ENCODE measurements at regions not wholly inside any gene's neighbourhood (a gene's known extent, or its start where the extent isn't known, plus 50 kb on each side); places are given as distances from the start of the nearest gene placed in this dataset.
A peak's percentile ranks its signal among the peaks of the same experiment; 100 is the strongest.

DNA sequence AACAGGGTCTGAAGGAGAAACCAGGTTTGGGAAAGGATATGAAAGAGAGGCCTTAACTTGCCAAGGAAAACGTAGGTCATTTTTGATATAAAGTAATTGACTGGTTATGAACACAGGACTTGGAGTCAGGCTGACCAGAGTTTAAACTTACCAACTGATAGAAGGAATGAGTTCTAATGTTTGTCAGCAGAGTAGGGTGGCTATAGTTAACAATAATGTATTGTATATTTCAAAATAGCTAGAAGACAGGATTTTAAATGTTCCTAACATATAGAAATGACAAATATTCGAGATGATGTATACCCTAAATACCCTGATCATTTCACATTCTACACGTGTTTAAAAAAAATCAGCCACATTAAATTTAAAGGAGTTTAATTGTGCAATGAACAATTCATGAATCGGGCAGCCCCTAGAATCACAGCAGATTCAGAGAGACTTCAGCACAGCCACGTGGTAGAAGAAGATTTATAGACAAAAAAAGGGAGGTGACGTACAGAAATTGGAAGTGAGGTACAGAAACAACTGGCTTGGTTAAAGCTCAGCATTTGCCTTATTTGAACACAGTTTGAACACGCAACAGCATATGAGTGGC lies 52.5 kb upstream of the PLEKHG7 start:
- peaks cover 4% of the 10 kb centered on the region for H3K4me1 ChIP-seq (ENCODE audit: control insufficient read depth, insufficient read depth, low read length)
- no peak overlapping the region for H3K27ac ChIP-seq (ENCODE audit: low read length)
- 73% methylated on average over 4 of the region's 7 CpGs for WGBS (ENCODE audit: insufficient coverage)
- no peaks in the 10 kb centered on the region for H3K36me3 ChIP-seq (ENCODE audit: control insufficient read depth, insufficient read depth, low read length)
- no peaks in the 10 kb centered on the region for H3K9me3 ChIP-seq (replicated peaks; ENCODE audit: control insufficient read depth, low read depth, low read length)
- no peak for DNase-seq
- no peaks in the 10 kb centered on the region for H3K27me3 ChIP-seq (ENCODE audit: control insufficient read depth, insufficient read depth, low read length)
- H3K4me3 ChIP-seq (ENCODE audit: low read length) = no peak overlapping the region

DNA sequence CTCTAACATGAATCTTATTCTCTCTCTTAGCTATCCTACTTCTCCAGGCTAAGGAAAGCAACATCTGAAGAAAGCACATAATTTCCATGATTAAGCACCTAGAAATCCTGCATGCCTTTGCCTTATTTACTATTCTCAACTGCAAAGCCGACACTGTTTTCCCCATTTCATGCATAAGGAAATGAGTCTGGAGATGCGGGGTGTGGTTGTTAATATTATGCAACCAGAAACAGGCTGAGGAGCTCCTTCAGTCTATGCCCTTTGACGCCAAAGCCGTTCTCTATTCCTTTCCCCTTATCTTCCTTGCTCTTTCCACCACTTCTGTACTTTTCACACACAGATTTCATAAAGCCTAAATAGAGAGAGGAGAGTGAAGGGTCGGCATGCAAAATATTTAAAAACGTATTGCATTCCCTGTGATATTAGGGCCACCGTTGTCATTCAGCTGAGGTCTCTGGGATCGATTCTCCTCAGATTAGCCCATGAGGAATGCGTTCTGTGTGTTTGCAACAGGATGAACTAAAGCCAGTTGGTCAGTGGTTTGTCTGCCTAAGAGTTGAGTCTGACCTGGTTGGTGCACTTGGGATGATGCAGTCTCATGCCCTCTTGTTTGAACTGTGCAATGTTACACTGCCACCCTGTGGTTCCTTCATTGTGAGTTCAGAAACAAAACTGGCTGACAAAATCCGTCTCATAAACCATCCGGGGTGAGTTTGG lies 53.1 kb upstream of the PLEKHG7 start:
- H3K9me3 ChIP-seq (replicated peaks; ENCODE audit: control insufficient read depth, low read depth, low read length) = peaks cover under 1% of the 10 kb centered on the region
- peaks cover 2% of the 10 kb centered on the region for H3K4me1 ChIP-seq (ENCODE audit: control insufficient read depth, insufficient read depth, low read length)
- no peak overlapping the region for H3K4me3 ChIP-seq (ENCODE audit: low read length)
- H3K27ac ChIP-seq (ENCODE audit: low read length) = no peak overlapping the region
- DNase-seq = peak; percentile 82
- WGBS (ENCODE audit: insufficient coverage) = 38% methylated on average over 7 of the region's 11 CpGs
- H3K27me3 ChIP-seq (ENCODE audit: control insufficient read depth, insufficient read depth, low read length) = no peaks in the 10 kb centered on the region
- H3K36me3 ChIP-seq (ENCODE audit: control insufficient read depth, insufficient read depth, low read length) = no peaks in the 10 kb centered on the region

DNA sequence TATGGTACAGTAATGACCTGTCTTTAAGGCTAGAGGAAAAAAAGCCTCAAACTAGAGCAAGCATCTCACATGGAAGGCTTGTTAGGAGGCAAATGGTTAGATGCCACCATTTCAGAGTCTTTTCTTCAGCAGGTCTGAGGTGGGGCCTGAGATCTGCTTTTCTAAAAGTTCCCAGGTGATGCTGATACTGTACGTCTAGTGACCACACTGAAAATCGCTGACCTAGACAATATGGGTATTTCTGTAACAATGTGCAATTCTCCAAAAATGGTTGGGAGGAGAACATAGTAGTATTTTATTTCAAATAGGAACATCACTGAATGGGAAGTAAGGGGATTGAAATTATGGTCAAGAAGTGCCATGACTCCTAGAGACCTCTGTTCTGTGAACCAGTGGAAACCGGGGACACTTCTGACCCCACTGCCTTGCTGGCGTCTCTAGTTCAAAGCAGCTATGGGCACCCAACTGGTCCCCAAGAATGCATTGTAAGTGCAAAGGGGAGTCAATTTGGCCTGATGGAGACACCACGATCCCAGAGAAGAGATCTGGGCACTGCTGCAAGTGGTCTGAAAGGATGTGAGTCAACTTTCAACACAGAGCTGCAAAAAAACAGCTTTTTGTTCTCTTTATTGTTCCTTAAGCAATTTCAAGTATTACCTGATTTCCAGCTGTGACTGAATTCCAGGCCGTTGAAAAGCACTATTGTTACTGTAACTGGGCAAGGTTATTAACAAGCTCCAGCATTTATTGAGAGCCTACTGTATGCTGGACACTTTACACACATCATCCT lies 54.4 kb upstream of the PLEKHG7 start:
- peaks cover 2% of the 10 kb centered on the region for H3K4me1 ChIP-seq (ENCODE audit: control insufficient read depth, insufficient read depth, low read length)
- H3K4me3 ChIP-seq (ENCODE audit: low read length) = no peak overlapping the region
- DNase-seq = no peak
- no peak overlapping the region for H3K27ac ChIP-seq (ENCODE audit: low read length)
- H3K36me3 ChIP-seq (ENCODE audit: control insufficient read depth, insufficient read depth, low read length) = no peaks in the 10 kb centered on the region
- H3K27me3 ChIP-seq (ENCODE audit: control insufficient read depth, insufficient read depth, low read length) = no peaks in the 10 kb centered on the region
- 95% methylated on average over 4 of the region's 6 CpGs for WGBS (ENCODE audit: insufficient coverage)
- H3K9me3 ChIP-seq (replicated peaks; ENCODE audit: control insufficient read depth, low read depth, low read length) = peaks cover 5% of the 10 kb centered on the region

DNA sequence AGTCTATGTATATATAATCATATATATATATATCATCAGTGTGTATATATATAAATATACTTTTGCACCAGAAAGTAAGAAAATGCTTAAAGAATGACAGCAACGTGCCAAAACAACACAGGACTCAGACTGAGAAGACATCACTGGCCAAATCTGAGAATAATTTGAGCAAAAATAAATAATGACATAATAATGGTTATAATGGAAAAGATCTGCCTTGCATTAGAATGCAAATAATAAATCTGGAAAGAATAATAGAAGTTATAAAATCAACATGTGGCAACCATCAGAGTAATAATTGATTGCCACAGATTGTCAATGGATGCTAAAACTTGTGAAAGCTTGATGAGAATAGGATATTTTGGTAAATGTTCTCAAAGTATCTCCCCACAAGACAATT lies 61.5 kb upstream of the PLEKHG7 start:
- peaks cover 5% of the 10 kb centered on the region for H3K9me3 ChIP-seq (replicated peaks; ENCODE audit: control insufficient read depth, low read depth, low read length)
- H3K4me1 ChIP-seq (ENCODE audit: control insufficient read depth, insufficient read depth, low read length) = no peaks in the 10 kb centered on the region
- no peak overlapping the region for H3K27ac ChIP-seq (ENCODE audit: low read length)
- no CpG with 5 or more reads among the region's 1 CpG for WGBS (ENCODE audit: insufficient coverage)
- DNase-seq = peak; percentile 66
- no peak overlapping the region for H3K4me3 ChIP-seq (ENCODE audit: low read length)
- H3K36me3 ChIP-seq (ENCODE audit: control insufficient read depth, insufficient read depth, low read length) = no peaks in the 10 kb centered on the region
- H3K27me3 ChIP-seq (ENCODE audit: control insufficient read depth, insufficient read depth, low read length) = no peaks in the 10 kb centered on the region

DNA sequence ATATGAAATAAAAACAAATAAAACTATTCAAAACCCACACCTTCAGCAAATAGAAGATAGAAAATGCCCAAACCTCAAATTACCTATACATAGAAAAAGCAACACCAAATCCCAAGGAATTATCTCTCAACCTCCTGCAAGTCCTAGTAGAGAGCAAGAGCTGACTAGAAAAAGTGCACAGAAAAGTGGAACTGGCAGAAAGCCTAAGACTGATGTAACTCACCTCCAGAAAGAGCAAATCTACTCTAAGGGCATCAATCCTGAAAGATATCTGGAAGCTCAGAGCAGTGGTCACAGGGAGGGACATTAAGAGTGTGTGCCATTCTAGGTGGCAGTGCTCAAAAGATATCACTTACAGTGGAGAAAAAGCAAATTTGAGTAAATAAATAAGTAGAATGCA lies 62.1 kb upstream of the PLEKHG7 start:
- H3K4me1 ChIP-seq (ENCODE audit: control insufficient read depth, insufficient read depth, low read length) = no peaks in the 10 kb centered on the region
- no peaks in the 10 kb centered on the region for H3K36me3 ChIP-seq (ENCODE audit: control insufficient read depth, insufficient read depth, low read length)
- DNase-seq = peak; percentile 18
- H3K27me3 ChIP-seq (ENCODE audit: control insufficient read depth, insufficient read depth, low read length) = no peaks in the 10 kb centered on the region
- H3K4me3 ChIP-seq (ENCODE audit: low read length) = no peak overlapping the region
- H3K27ac ChIP-seq (ENCODE audit: low read length) = no peak overlapping the region
- H3K9me3 ChIP-seq (replicated peaks; ENCODE audit: control insufficient read depth, low read depth, low read length) = peaks cover 5% of the 10 kb centered on the region

DNA sequence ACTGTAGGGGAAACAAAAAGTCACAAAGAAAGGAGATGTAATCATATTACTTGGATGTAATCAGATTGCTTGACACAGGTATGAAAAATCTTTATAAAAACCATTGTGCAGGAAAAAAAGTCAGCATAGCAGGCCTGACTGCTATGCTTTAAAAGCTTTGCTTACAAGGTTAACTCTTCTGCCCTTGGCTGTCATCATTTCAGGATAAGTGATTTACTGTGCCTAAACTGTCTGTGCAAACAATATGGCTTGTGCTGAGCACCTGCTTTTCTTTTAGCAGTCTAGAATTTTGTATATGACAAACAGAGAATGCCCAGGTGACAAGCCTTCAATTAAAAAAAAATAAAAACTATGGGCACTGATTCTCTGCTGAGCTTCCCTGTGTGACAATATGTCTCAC lies 63.8 kb upstream of the PLEKHG7 start:
- peaks cover under 1% of the 10 kb centered on the region for H3K9me3 ChIP-seq (replicated peaks; ENCODE audit: control insufficient read depth, low read depth, low read length)

DNA sequence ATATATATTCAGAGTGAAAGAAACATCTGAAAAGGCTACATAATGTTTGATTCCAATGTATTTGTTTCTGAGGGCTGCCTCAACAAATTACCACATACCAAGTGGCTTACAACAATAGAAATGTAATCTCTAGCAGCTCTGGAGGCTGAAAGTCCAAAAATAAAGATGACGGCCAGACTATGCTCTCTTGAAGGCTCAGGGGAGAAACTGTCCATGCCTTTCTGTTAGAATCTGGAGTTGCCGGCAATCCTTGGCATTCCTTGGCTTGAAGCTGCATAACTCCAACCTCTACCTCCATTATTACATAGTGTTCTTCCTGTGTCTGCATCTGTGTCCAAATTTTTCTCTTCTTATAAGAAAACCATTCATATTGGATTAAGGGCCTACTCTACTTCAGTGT lies 68.1 kb upstream of the PLEKHG7 start:
- Histone ChIP-seq H3K4me3 (ENCODE audit: low read length) (no peak overlapping the region), H3K4me1 (ENCODE audit: control insufficient read depth, insufficient read depth, low read length) (peaks cover 3% of the 10 kb centered on the region), H3K9me3 (replicated peaks; ENCODE audit: control insufficient read depth, low read depth, low read length) (no peaks in the 10 kb centered on the region), H3K27me3 (ENCODE audit: control insufficient read depth, insufficient read depth, low read length) (no peaks in the 10 kb centered on the region), H3K36me3 (ENCODE audit: control insufficient read depth, insufficient read depth, low read length) (no peaks in the 10 kb centered on the region), H3K27ac (ENCODE audit: low read length) (no peak overlapping the region)
- DNase-seq = peak; percentile 32
- 20% methylated on average over 2 of the region's 2 CpGs for WGBS (ENCODE audit: insufficient coverage)

More for the DNA sequence above, 63.8 kb upstream of the PLEKHG7 start:
- H3K27me3 ChIP-seq (ENCODE audit: control insufficient read depth, insufficient read depth, low read length) = no peaks in the 10 kb centered on the region
- H3K4me1 ChIP-seq (ENCODE audit: control insufficient read depth, insufficient read depth, low read length) = peaks cover 3% of the 10 kb centered on the region
- H3K27ac ChIP-seq (ENCODE audit: low read length) = no peak overlapping the region
- H3K4me3 ChIP-seq (ENCODE audit: low read length) = no peak overlapping the region
- no peak for DNase-seq
- H3K36me3 ChIP-seq (ENCODE audit: control insufficient read depth, insufficient read depth, low read length) = no peaks in the 10 kb centered on the region

DNA sequence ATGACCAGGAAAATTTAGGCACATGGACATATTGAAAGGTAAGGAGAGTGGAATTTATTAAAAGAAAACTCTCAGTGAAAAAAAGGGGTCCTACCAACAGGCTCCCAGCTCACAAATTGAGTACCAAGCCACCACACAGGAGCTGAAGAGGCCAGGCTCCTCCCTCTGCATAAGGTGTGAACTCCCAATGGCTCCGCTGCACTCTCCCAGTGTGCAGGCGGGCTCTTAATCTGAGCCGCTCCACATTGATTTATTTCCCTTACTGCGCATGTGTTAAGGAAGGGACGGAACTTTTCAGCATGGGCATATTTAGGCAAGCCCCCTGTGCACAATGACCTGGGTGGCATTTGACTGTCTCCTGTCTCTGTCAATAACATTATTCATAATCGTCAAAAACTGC lies 68.6 kb upstream of the PLEKHG7 start:
- Histone ChIP-seq H3K27ac (ENCODE audit: low read length) (no peak overlapping the region), H3K9me3 (replicated peaks; ENCODE audit: control insufficient read depth, low read depth, low read length) (no peaks in the 10 kb centered on the region), H3K4me1 (ENCODE audit: control insufficient read depth, insufficient read depth, low read length) (peaks cover 6% of the 10 kb centered on the region), H3K27me3 (ENCODE audit: control insufficient read depth, insufficient read depth, low read length) (no peaks in the 10 kb centered on the region), H3K4me3 (ENCODE audit: low read length) (no peak overlapping the region), H3K36me3 (ENCODE audit: control insufficient read depth, insufficient read depth, low read length) (no peaks in the 10 kb centered on the region)
- no peak for DNase-seq
- WGBS (ENCODE audit: insufficient coverage) = 67% methylated on average over 4 of the region's 6 CpGs

DNA sequence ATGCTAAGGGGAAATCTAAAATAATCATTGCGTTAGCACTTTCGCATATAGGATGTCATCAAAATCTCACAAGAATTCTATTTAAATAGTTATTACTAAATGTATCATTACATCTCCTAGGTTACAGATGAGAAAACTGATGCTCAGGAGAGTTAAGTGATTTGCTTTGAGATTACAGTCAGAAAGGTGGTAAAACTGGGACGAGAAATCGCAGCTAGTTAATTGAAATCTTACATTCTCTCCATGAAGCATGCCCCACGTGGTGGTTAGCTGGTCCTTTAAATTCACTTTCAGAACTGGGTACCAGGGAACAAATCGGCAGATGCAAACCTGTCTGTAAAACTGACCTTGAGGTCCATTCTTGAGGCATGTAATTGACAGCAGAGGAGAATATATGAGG lies 71.8 kb upstream of the PLEKHG7 start:
- WGBS (ENCODE audit: insufficient coverage) = no CpG with 5 or more reads among the region's 6 CpGs
- DNase-seq = no peak
- Histone ChIP-seq H3K9me3 (replicated peaks; ENCODE audit: control insufficient read depth, low read depth, low read length) (no peaks in the 10 kb centered on the region), H3K36me3 (ENCODE audit: control insufficient read depth, insufficient read depth, low read length) (no peaks in the 10 kb centered on the region), H3K4me1 (ENCODE audit: control insufficient read depth, insufficient read depth, low read length) (peaks cover 6% of the 10 kb centered on the region), H3K4me3 (ENCODE audit: low read length) (no peak overlapping the region), H3K27me3 (ENCODE audit: control insufficient read depth, insufficient read depth, low read length) (no peaks in the 10 kb centered on the region), H3K27ac (ENCODE audit: low read length) (no peak overlapping the region)

DNA sequence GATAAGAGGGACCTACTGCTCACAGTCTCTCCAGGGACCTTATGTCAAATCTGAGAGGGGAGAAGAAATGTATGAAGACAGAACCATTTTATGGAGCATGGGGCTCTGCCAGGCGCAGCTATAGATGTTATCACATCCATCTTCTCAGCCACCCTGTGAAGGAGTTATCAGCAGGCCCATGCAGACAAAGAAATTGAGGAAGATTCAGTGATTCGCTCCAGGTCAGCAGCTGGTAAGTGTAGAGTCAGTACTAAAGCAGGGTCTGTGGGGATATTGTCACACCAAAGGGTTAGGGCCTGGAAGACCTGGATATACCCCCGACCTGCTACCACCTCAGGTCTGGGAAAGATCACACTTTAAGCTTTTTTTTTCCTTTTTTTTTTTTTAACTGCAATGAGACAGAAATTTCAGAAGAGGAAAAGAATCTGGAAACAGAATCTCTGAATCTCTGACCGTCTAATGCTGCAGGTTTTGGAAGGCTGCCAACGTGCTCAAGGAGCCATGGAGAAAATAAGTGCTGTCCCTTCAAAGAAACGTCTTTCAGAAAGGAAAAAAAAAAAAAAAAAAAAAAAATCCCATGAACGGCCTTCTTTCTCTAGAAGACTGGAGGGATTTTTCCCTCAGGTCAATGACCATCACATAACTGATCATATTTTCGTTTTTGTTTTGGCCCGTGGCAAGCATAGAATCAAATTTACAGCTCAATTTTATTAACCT lies 73.3 kb upstream of the PLEKHG7 start:
- H3K9me3 ChIP-seq (replicated peaks; ENCODE audit: control insufficient read depth, low read depth, low read length) = no peaks in the 10 kb centered on the region
- 30% methylated on average over 2 of the region's 9 CpGs for WGBS (ENCODE audit: insufficient coverage)
- peak; percentile 74 for DNase-seq

More for the DNA sequence above, 73.3 kb upstream of the PLEKHG7 start:
- Histone ChIP-seq H3K27me3 (ENCODE audit: control insufficient read depth, insufficient read depth, low read length) (no peaks in the 10 kb centered on the region), H3K27ac (ENCODE audit: low read length) (no peak overlapping the region), H3K4me3 (ENCODE audit: low read length) (no peak overlapping the region), H3K4me1 (ENCODE audit: control insufficient read depth, insufficient read depth, low read length) (peaks cover 6% of the 10 kb centered on the region), H3K36me3 (ENCODE audit: control insufficient read depth, insufficient read depth, low read length) (no peaks in the 10 kb centered on the region)

Measured in muscle of leg (tissue), 3 donors.